IPS-20b (cell line): ENCODE measurements at regions not wholly inside any gene's neighbourhood (a gene's known extent, or its start where the extent isn't known, plus 50 kb on each side); places are given as distances from the start of the nearest gene placed in this dataset.

Experiments used
- H3K27ac ChIP-seq: one replicate; pipeline ENCODE4 v1.5.1; 2013; ENCODE audit warnings: low read length
- H3K27me3 ChIP-seq: 2 replicates; pipeline ENCODE4 v1.6.1; 2013; ENCODE audit warnings: mild to moderate bottlenecking, low read length, inconsistent platforms; ENCODE audit not compliant: insufficient read depth
- H3K36me3 ChIP-seq: 2 replicates; pipeline ENCODE4 v1.6.1; 2013; ENCODE audit warnings: low read depth, mild to moderate bottlenecking, inconsistent platforms, low read length, moderate library complexity; ENCODE audit not compliant: insufficient read depth
- H3K4me1 ChIP-seq: 2 replicates; pipeline ENCODE4 v1.6.1; 2013; ENCODE audit warnings: mild to moderate bottlenecking, control low read depth, inconsistent platforms, low read length, moderate library complexity; ENCODE audit not compliant: insufficient read depth
- H3K4me3 ChIP-seq: 2 replicates; pipeline ENCODE4 v1.5.1; 2013; ENCODE audit warnings: mild to moderate bottlenecking, low read length, inconsistent platforms
- H3K9ac ChIP-seq: 2 replicates; pipeline ENCODE4 v1.6.1; 2013; ENCODE audit warnings: low read depth, mild to moderate bottlenecking, inconsistent platforms, low read length, moderate library complexity
- H3K9me3 ChIP-seq: 2 replicates; pipeline ENCODE4 v1.6.1; 2013; ENCODE audit warnings: mild to moderate bottlenecking, low read depth, low read length, inconsistent platforms; ENCODE audit not compliant: insufficient read depth

DNA sequence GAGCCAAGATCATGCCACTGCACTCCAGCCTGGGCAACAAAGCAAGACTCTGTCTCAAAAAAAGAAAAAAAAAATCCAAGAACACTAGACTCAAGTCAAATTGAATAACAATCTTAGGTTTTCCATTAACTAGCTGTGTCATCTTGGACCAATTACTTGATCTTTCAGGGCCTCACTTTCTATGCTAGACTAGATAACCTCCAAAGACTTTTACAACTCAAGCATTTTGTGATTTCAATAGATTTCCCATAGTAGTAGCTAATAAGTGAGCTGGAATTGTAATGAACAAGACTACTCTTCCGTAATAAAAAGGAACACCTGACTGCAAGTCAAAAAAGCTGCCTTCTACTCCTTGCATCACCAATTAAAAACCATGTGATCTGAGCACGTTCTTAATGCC is 127.0 kb upstream of the SSTR1 start:
- H3K36me3 ChIP-seq = no peaks in the 10 kb centered on the region
- H3K4me1 ChIP-seq = peaks cover 17% of the 10 kb centered on the region
- no peaks in the 10 kb centered on the region for H3K9me3 ChIP-seq
- H3K4me3 ChIP-seq = no peak overlapping the region
- no peak overlapping the region for H3K27ac ChIP-seq
- no peaks in the 10 kb centered on the region for H3K27me3 ChIP-seq
- H3K9ac ChIP-seq = no peak overlapping the region

DNA sequence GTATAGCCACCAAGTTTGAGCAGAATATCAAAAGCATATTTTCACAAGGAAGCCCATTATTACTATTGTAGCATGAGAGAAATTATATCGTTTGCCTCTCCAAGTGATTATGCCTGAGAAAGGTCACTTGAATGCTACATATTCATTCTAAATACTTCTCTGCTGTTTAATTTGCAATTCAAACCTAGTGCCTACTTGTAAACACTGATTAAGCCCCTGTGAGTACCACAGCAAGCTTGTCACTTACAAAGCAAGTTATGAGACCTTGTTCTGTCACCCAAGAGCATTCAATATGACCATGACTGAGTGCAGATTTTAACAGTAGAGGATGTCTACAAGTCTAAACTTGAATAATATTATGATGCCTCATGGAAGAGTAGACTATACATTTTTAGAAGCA is 124.7 kb upstream of the SSTR1 start:
- H3K27ac ChIP-seq = no peak overlapping the region

DNA sequence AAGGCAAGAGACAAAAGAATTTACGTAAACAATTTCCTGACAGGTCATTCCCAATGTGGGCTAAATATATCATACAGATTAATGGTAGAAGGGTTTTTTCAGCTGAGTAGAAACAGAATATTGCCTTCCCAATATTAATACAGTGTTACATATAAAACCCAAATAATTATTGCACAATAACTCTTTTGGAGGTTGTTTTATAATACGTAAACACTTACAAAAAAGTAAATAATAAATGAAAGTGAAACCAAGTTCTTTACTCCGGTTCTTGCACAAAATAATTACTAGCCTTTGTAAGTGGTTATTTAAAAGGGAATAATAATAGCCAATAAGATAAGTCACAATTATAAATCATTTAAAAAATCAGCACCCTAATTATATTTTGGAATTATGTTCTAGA is 118.6 kb upstream of the SSTR1 start:
- H3K27me3 ChIP-seq = no peaks in the 10 kb centered on the region
- no peaks in the 10 kb centered on the region for H3K4me1 ChIP-seq
- H3K9ac ChIP-seq = no peak overlapping the region
- H3K27ac ChIP-seq = no peak overlapping the region
- peaks cover 8% of the 10 kb centered on the region for H3K9me3 ChIP-seq
- no peaks in the 10 kb centered on the region for H3K36me3 ChIP-seq
- H3K4me3 ChIP-seq = no peak overlapping the region

More for the DNA sequence above, 124.7 kb upstream of the SSTR1 start:
- Histone ChIP-seq H3K4me3 (no peak overlapping the region), H3K9ac (no peak overlapping the region; the same call in 1 of the 2 replicates), H3K27me3 (no peaks in the 10 kb centered on the region), H3K4me1 (peaks cover 15% of the 10 kb centered on the region), H3K9me3 (no peaks in the 10 kb centered on the region), H3K36me3 (no peaks in the 10 kb centered on the region)

GRCh38 chr14:38090506-38090905 is 117.2 kb upstream of the SSTR1 start:
- Histone ChIP-seq H3K27ac (no peak overlapping the region), H3K9me3 (peaks cover 13% of the 10 kb centered on the region), H3K9ac (no peak overlapping the region), H3K4me3 (no peak overlapping the region), H3K36me3 (no peaks in the 10 kb centered on the region), H3K27me3 (no peaks in the 10 kb centered on the region), H3K4me1 (no peaks in the 10 kb centered on the region)

GRCh38 chr14:38098074-38098836 is 109.4 kb upstream of the SSTR1 start:
- H3K4me1 ChIP-seq = no peaks in the 10 kb centered on the region
- no peaks in the 10 kb centered on the region for H3K27me3 ChIP-seq
- no peak overlapping the region for H3K9ac ChIP-seq
- no peaks in the 10 kb centered on the region for H3K36me3 ChIP-seq
- no peak overlapping the region for H3K27ac ChIP-seq
- peaks cover 20% of the 10 kb centered on the region for H3K9me3 ChIP-seq
- H3K4me3 ChIP-seq = no peak overlapping the region

DNA sequence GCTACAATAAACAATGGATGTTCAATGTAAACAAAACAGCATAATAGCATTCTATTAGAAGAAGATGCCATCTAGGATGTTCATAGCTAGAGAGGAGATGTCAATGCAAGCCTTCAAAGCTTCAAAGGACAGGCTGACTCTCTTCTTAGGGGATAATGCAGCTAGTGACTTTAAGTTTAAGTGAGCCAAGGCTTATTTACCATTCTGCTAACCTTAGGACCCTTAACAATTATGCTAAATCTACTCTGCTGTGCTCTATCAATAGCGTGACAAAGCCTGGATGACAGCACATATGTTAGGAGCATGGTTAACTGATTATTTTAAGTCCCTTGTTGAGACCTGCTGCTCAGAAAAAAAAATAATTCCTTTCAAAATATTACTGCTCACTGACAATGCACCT is 106.0 kb upstream of the SSTR1 start:
- no peak overlapping the region for H3K9ac ChIP-seq
- H3K4me1 ChIP-seq = no peaks in the 10 kb centered on the region
- no peaks in the 10 kb centered on the region for H3K27me3 ChIP-seq
- H3K36me3 ChIP-seq = no peaks in the 10 kb centered on the region
- H3K4me3 ChIP-seq = no peak overlapping the region
- H3K9me3 ChIP-seq = peaks cover 10% of the 10 kb centered on the region
- H3K27ac ChIP-seq = no peak overlapping the region

GRCh38 chr14:38103542-38104225 is 104.0 kb upstream of the SSTR1 start:
- Histone ChIP-seq H3K27me3 (no peaks in the 10 kb centered on the region), H3K9me3 (peaks cover 10% of the 10 kb centered on the region), H3K9ac (no peak overlapping the region), H3K4me1 (no peaks in the 10 kb centered on the region), H3K27ac (no peak overlapping the region), H3K4me3 (no peak overlapping the region), H3K36me3 (no peaks in the 10 kb centered on the region)

GRCh38 chr14:38105106-38105702 is 102.5 kb upstream of the SSTR1 start:
- Histone ChIP-seq H3K27ac (no peak overlapping the region), H3K9me3 (peaks cover 10% of the 10 kb centered on the region), H3K9ac (no peak overlapping the region), H3K4me1 (no peaks in the 10 kb centered on the region), H3K4me3 (no peak overlapping the region), H3K36me3 (no peaks in the 10 kb centered on the region), H3K27me3 (no peaks in the 10 kb centered on the region)

DNA sequence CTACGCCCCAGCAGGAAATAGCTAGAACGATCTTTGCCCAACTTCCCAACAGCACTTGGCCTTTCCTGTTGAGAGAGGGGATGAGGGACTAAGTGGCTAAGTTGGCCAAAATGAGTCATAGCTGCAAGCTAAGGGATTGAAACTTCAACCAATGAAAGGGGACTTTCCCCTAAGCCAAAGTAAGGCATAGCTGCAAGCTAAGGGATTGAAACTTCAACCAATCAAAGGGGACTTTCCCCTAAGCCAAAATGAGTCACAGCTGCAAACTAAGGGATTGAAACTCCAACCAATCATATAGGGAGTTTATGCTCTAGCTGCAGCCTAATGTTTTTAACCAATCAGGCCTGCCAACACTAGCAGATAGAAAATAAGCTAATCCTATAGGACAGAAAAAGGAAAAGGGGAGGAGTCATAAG is 100.5 kb upstream of the SSTR1 start:
- Histone ChIP-seq H3K4me1 (no peaks in the 10 kb centered on the region), H3K9me3 (no peaks in the 10 kb centered on the region), H3K27ac (no peak overlapping the region), H3K9ac (no peak overlapping the region), H3K36me3 (no peaks in the 10 kb centered on the region), H3K4me3 (no peak overlapping the region), H3K27me3 (no peaks in the 10 kb centered on the region)

DNA sequence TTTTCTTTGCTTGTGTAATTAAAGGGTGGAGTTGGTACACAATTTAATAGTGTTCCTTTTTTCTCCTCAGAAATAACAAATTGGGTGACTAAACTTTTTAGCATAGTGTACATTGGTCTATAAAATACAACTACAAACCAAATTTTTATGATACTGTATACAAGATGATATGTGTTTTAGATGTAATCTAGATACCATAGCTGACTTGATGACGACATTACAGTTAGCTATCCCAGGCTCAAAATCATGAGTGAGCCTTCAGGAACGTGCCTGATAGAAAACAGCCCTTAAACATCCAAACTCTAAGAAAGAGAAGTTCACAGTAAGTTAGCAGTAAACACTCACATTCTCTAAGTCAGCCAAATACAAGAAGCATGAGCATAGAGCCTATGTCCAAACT is 99.0 kb upstream of the SSTR1 start:
- Histone ChIP-seq H3K9ac (no peak overlapping the region), H3K4me1 (peaks cover 7% of the 10 kb centered on the region; the same call in 1 of the 2 replicates), H3K9me3 (no peaks in the 10 kb centered on the region), H3K36me3 (no peaks in the 10 kb centered on the region), H3K27ac (no peak overlapping the region), H3K27me3 (no peaks in the 10 kb centered on the region), H3K4me3 (no peak overlapping the region)

DNA sequence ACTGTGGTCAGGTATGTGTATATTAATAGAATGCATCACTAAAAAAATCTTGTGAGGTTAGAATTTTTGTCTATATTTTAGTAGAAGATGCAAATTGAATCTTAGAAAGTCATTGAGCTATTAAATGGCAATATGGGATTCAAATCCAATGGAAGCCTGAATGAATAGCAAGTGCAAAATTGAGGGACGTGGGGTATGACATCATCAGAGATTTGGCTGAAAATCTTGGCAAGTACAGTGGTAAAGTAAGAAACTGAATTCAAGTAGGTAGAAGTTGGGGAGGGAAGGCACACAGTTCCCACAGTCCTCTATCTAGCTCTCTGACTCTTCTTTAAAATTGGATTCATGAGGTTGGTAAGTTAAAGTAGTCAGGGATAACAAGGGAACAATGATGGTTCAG is 97.4 kb upstream of the SSTR1 start:
- H3K4me3 ChIP-seq = no peak overlapping the region
- H3K9me3 ChIP-seq = no peaks in the 10 kb centered on the region
- no peaks in the 10 kb centered on the region for H3K27me3 ChIP-seq
- H3K9ac ChIP-seq = no peak overlapping the region
- H3K4me1 ChIP-seq = peaks cover 10% of the 10 kb centered on the region; the same call in 1 of the 2 replicates
- no peak overlapping the region for H3K27ac ChIP-seq
- H3K36me3 ChIP-seq = no peaks in the 10 kb centered on the region

GRCh38 chr14:38111046-38111445 is 96.7 kb upstream of the SSTR1 start:
- Histone ChIP-seq H3K9ac (no peak overlapping the region), H3K9me3 (no peaks in the 10 kb centered on the region), H3K4me1 (peaks cover 10% of the 10 kb centered on the region; the same call in 1 of the 2 replicates), H3K27ac (no peak overlapping the region), H3K36me3 (no peaks in the 10 kb centered on the region), H3K27me3 (no peaks in the 10 kb centered on the region), H3K4me3 (no peak overlapping the region)
